ENCODE measurements at regions not wholly inside any gene's neighbourhood (a gene's known extent, or its start where the extent isn't known, plus 50 kb on each side); places are given as distances from the start of the nearest gene placed in this dataset.

DNA sequence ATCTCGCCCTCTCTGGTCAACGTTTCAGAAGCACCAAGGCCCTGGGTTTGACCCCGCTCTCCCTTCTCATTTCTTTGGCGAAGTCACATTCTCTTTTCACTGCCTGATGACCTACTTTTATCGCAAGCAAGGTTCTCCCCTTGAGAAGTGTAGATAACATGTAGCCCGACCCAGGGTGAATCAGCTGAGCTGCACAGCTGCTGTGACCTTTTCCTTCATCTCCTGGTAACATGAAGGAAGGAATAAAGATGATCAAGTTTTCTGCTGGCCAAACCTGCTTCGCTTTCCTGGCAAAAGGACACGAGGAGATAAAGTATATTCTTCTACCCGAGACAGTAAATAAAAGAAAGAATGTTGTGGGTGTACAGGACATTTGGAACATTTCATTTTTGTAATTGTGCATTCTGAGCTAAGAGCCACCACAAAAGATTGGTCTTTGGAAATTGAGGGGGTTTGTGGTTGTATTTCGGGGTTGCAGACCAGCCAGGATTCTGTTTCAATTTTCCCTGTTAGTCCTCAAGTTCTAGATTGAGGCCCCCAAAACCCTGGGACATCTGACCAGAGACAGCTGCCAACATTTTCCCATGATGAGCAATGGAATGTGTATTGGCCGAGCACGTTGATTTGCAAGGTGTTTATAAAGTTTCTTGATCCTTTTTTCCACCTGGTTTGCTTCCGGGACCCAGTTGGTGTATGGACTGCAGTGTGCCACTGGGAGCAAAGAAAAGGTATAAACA lies 155.1 kb upstream of the ZNF462 start:
- H3K79me2 ChIP-seq (replicated peaks; ENCODE audit: insufficient read depth, low read length) = no peaks in the 10 kb centered on the region
- no peaks in the 10 kb centered on the region for H3K9me3 ChIP-seq (ENCODE audit: low read length)
- H3K9me2 ChIP-seq (ENCODE audit: insufficient read depth, low read length) = no peaks in the 10 kb centered on the region
- no peak overlapping the region for H2AFZ ChIP-seq (ENCODE audit: low read depth, low read length)
- H3K9ac ChIP-seq (ENCODE audit: low read length) = no peak overlapping the region
- no peak overlapping the region for H3K4me2 ChIP-seq (ENCODE audit: low read length)
- no peaks in the 10 kb centered on the region for H4K20me1 ChIP-seq (ENCODE audit: insufficient read depth)
- TF ChIP-seq TAF1 (IDR thresholded peaks at IDR 0.05; ENCODE audit: low read depth) = no peak
- no peak for TF ChIP-seq EZH2 (IDR thresholded peaks at IDR 0.05; ENCODE audit: borderline replicate concordance, insufficient read depth, low read length, poor library complexity, severe bottlenecking)
- TF ChIP-seq SMC3 (conservative IDR thresholded peaks at IDR 0.05; ENCODE audit: poor library complexity) = no peak
- no peak for TF ChIP-seq EP300 (conservative IDR thresholded peaks at IDR 0.05; ENCODE audit: poor library complexity, severe bottlenecking)
- no peak for TF ChIP-seq MXI1 (conservative IDR thresholded peaks at IDR 0.05; ENCODE audit: poor library complexity, severe bottlenecking)
- no peak for TF ChIP-seq RAD21 (conservative IDR thresholded peaks at IDR 0.05)
- TF ChIP-seq, protein P1, sequence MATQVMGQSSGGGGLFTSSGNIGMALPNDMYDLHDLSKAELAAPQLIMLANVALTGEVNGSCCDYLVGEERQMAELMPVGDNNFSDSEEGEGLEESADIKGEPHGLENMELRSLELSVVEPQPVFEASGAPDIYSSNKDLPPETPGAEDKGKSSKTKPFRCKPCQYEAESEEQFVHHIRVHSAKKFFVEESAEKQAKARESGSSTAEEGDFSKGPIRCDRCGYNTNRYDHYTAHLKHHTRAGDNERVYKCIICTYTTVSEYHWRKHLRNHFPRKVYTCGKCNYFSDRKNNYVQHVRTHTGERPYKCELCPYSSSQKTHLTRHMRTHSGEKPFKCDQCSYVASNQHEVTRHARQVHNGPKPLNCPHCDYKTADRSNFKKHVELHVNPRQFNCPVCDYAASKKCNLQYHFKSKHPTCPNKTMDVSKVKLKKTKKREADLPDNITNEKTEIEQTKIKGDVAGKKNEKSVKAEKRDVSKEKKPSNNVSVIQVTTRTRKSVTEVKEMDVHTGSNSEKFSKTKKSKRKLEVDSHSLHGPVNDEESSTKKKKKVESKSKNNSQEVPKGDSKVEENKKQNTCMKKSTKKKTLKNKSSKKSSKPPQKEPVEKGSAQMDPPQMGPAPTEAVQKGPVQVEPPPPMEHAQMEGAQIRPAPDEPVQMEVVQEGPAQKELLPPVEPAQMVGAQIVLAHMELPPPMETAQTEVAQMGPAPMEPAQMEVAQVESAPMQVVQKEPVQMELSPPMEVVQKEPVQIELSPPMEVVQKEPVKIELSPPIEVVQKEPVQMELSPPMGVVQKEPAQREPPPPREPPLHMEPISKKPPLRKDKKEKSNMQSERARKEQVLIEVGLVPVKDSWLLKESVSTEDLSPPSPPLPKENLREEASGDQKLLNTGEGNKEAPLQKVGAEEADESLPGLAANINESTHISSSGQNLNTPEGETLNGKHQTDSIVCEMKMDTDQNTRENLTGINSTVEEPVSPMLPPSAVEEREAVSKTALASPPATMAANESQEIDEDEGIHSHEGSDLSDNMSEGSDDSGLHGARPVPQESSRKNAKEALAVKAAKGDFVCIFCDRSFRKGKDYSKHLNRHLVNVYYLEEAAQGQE (IDR thresholded peaks at IDR 0.05; ENCODE audit: borderline replicate concordance) = no peak
- TF ChIP-seq, protein P2, sequence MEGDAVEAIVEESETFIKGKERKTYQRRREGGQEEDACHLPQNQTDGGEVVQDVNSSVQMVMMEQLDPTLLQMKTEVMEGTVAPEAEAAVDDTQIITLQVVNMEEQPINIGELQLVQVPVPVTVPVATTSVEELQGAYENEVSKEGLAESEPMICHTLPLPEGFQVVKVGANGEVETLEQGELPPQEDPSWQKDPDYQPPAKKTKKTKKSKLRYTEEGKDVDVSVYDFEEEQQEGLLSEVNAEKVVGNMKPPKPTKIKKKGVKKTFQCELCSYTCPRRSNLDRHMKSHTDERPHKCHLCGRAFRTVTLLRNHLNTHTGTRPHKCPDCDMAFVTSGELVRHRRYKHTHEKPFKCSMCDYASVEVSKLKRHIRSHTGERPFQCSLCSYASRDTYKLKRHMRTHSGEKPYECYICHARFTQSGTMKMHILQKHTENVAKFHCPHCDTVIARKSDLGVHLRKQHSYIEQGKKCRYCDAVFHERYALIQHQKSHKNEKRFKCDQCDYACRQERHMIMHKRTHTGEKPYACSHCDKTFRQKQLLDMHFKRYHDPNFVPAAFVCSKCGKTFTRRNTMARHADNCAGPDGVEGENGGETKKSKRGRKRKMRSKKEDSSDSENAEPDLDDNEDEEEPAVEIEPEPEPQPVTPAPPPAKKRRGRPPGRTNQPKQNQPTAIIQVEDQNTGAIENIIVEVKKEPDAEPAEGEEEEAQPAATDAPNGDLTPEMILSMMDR (IDR thresholded peaks at IDR 0.05; ENCODE audit: poor library complexity, severe bottlenecking) = no peak
- no peak for TF ChIP-seq POLR2AphosphoS5 (IDR thresholded peaks at IDR 0.05)
- no peaks in the 10 kb centered on the region for H3F3A ChIP-seq (ENCODE audit: insufficient read depth, low read length, poor library complexity, severe bottlenecking)
- no peaks in the 10 kb centered on the region for H3K27me3 ChIP-seq (ENCODE audit: insufficient read depth, low read depth, low read length)
- H3K4me3 ChIP-seq (ENCODE audit: low read length) = no peak overlapping the region
- no peak overlapping the region for H3K27ac ChIP-seq (ENCODE audit: low read length)
- H3K36me3 ChIP-seq (ENCODE audit: insufficient read depth, low read length) = no peaks in the 10 kb centered on the region

DNA sequence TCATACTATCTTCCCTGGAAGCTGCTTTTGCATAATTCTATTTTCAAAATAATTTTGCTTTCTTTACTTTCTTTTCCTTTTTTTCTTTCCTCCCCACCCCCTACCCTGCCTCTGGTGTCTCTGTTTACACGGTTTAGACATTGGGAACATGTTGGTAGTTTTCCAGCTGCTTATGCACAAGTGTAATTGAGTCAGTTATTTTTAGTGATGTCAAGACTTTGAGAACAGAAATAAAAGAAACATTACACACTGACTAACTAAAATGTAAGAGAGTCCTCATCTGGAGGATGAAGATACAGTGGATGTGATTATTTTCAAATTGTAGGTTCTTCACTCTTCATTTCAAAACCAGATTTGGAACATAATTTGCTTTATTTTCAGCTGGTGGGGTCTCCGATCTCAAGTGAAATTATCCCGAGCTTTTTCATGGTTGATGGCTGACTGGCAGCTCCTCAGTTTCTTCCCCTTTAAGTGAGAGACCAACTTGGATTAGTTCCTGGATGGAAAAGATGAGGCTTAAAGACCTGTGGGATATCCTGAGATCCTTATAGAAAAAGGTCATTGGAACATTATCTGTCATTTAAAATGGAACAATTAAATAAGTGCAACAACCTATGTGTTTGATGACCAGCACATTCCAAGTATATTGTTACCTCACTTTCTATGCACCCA lies 154.4 kb upstream of the ZNF462 start:
- TF ChIP-seq RAD21 (conservative IDR thresholded peaks at IDR 0.05) (no peak), TAF1 (IDR thresholded peaks at IDR 0.05; ENCODE audit: low read depth) (no peak), SMC3 (conservative IDR thresholded peaks at IDR 0.05; ENCODE audit: poor library complexity) (no peak), POLR2AphosphoS5 (IDR thresholded peaks at IDR 0.05) (no peak), EP300 (conservative IDR thresholded peaks at IDR 0.05; ENCODE audit: poor library complexity, severe bottlenecking) (no peak), EZH2 (IDR thresholded peaks at IDR 0.05; ENCODE audit: borderline replicate concordance, insufficient read depth, low read length, poor library complexity, severe bottlenecking) (no peak), MXI1 (conservative IDR thresholded peaks at IDR 0.05; ENCODE audit: poor library complexity, severe bottlenecking) (no peak)
- TF ChIP-seq, protein P1 (IDR thresholded peaks at IDR 0.05; ENCODE audit: borderline replicate concordance) = no peak
- TF ChIP-seq, protein P2 (IDR thresholded peaks at IDR 0.05; ENCODE audit: poor library complexity, severe bottlenecking) = no peak

More for the DNA sequence above, 154.4 kb upstream of the ZNF462 start:
- Histone ChIP-seq H3K9ac (ENCODE audit: low read length) (no peak overlapping the region), H2AFZ (ENCODE audit: low read depth, low read length) (no peak overlapping the region), H3K36me3 (ENCODE audit: insufficient read depth, low read length) (no peaks in the 10 kb centered on the region), H3K4me3 (ENCODE audit: low read length) (no peak overlapping the region), H3K9me2 (ENCODE audit: insufficient read depth, low read length) (no peaks in the 10 kb centered on the region), H3K79me2 (replicated peaks; ENCODE audit: insufficient read depth, low read length) (no peaks in the 10 kb centered on the region), H3F3A (ENCODE audit: insufficient read depth, low read length, poor library complexity, severe bottlenecking) (no peaks in the 10 kb centered on the region), H3K4me2 (ENCODE audit: low read length) (no peak overlapping the region), H4K20me1 (ENCODE audit: insufficient read depth) (no peaks in the 10 kb centered on the region), H3K9me3 (ENCODE audit: low read length) (no peaks in the 10 kb centered on the region), H3K27me3 (ENCODE audit: insufficient read depth, low read depth, low read length) (no peaks in the 10 kb centered on the region), H3K27ac (ENCODE audit: low read length) (no peak overlapping the region)

All from neural cell (in vitro differentiated cells).